GM12892 (cell line): ENCODE measurements at regions not wholly inside any gene's neighbourhood (a gene's known extent, or its start where the extent isn't known, plus 50 kb on each side); places are given as distances from the start of the nearest gene placed in this dataset.

ENCODE experiments used
- POLR2A ChIP-seq: IDR thresholded peaks from 2 replicates; pipeline ENCODE4 v1.6.1; 2011; ENCODE audit warnings: low read depth, low read length, control low read depth
- POLR2AphosphoS5 ChIP-seq: IDR thresholded peaks from 2 replicates; pipeline ENCODE4 v1.6.1; 2011; ENCODE audit warnings: low read depth, low read length, control low read depth
- TAF1 ChIP-seq: IDR thresholded peaks from 2 replicates; pipeline ENCODE4 v1.6.1; 2011; ENCODE audit warnings: low read depth, mild to moderate bottlenecking, control low read depth, low read length, borderline replicate concordance

- TF ChIP-seq POLR2A: no peak
- TF ChIP-seq POLR2AphosphoS5: no peak
- TF ChIP-seq TAF1: no peak
Measured at GRCh38 chr2:164335128-164335527, 286.2 kb downstream of the GRB14 start.
